Esophagus muscularis mucosa (tissue), 4 donors: ENCODE measurements at regions not wholly inside any gene's neighbourhood (a gene's known extent, or its start where the extent isn't known, plus 50 kb on each side); places are given as distances from the start of the nearest gene placed in this dataset.

Experiments
- CTCF ChIP-seq, 3 experiments: fragments of 200-600 bp in 2 of 3; fragments of 450-650 bp in 1 of 3; sonication (generic) in 2 of 3; IDR thresholded peaks; one replicate each; pipeline ENCODE4 v1.5.1; 2017 to 2019; ENCODE audit warnings: antibody characterized with exemption in 3 of 3, mild to moderate bottlenecking in 2 of 3, moderate library complexity in 1 of 3
- EP300 ChIP-seq: sonication (generic); formaldehyde crosslinking; IDR thresholded peaks from one replicate; pipeline ENCODE4 v1.6.1; 2017; ENCODE audit warnings: antibody characterized with exemption
- POLR2A ChIP-seq: fragments of 450-650 bp; IDR thresholded peaks from one replicate; pipeline ENCODE4 v1.6.1; 2017; ENCODE audit warnings: antibody characterized with exemption, moderate library complexity, mild to moderate bottlenecking, low read depth
- POLR2AphosphoS5 ChIP-seq, 2 donors: sonication (generic); formaldehyde crosslinking; IDR thresholded peaks; one replicate each; pipeline ENCODE4 v1.6.1; 2017; ENCODE audit warnings: antibody characterized with exemption in 2 of 2

GRCh38 chr2:160683206-160683605 lies 189.6 kb upstream of the RBMS1 start:
- TF ChIP-seq CTCF (IDR thresholded peaks at IDR 0.05) (no peak), POLR2A (no peak), POLR2AphosphoS5 (IDR thresholded peaks at IDR 0.05) (no peak), EP300 (no peak)
